ENCODE measurements at regions not wholly inside any gene's neighbourhood (a gene's known extent, or its start where the extent isn't known, plus 50 kb on each side); places are given as distances from the start of the nearest gene placed in this dataset.
"Not testable (repeated sequence)": the region's sequence is repeated elsewhere in the genome, so short reads cannot be mapped to it uniquely, and the experiment has no call there.

GRCh38 chr5:85556464-85556863 lies 1061.3 kb upstream of the COX7C start:
- DNase-seq, result no peak

- DNase-seq, result no peak
Measured at GRCh38 chr5:85576666-85577065, 1041.1 kb upstream of the COX7C start.

- DNase-seq, result not testable (repeated sequence)
Measured at GRCh38 chr5:85587806-85588205, 1029.9 kb upstream of the COX7C start.

- DNase-seq, result not testable (repeated sequence)
Measured at GRCh38 chr5:85588268-85588667, 1029.5 kb upstream of the COX7C start.

GRCh38 chr5:85590764-85591163 lies 1027.0 kb upstream of the COX7C start:
- DNase-seq, result no peak

GRCh38 chr5:85591311-85591710 lies 1026.4 kb upstream of the COX7C start:
- DNase-seq, result no peak

- no peak for DNase-seq
Measured at GRCh38 chr5:85602843-85603242, 1014.9 kb upstream of the COX7C start.

GRCh38 chr5:85604378-85604777 lies 1013.4 kb upstream of the COX7C start:
- no peak for DNase-seq

- no peak for DNase-seq
Measured at GRCh38 chr5:85604786-85605185, 1013.0 kb upstream of the COX7C start.

GRCh38 chr5:85605381-85605780 lies 1012.4 kb upstream of the COX7C start:
- no peak for DNase-seq

- no peak for DNase-seq
Measured at GRCh38 chr5:85614489-85614888, 1003.3 kb upstream of the COX7C start.

- DNase-seq, result no peak
Measured at GRCh38 chr5:85621668-85622067, 996.1 kb upstream of the COX7C start.

GRCh38 chr5:85628153-85628552 lies 989.6 kb upstream of the COX7C start:
- no peak for DNase-seq

GRCh38 chr5:85638495-85639125 lies 979.1 kb upstream of the COX7C start:
- DNase-seq, result not testable (repeated sequence)

GRCh38 chr5:85646036-85646435 lies 971.7 kb upstream of the COX7C start:
- DNase-seq, result no peak

GRCh38 chr5:85646641-85647040 lies 971.1 kb upstream of the COX7C start:
- no peak for DNase-seq

GRCh38 chr5:85647349-85648127 lies 970.2 kb upstream of the COX7C start:
- no peak for DNase-seq

GRCh38 chr5:85648495-85648894 lies 969.2 kb upstream of the COX7C start:
- DNase-seq, result no peak

- no peak for DNase-seq
Measured at GRCh38 chr5:85651731-85652130, 966.0 kb upstream of the COX7C start.

GRCh38 chr5:85654144-85654543 lies 963.6 kb upstream of the COX7C start:
- DNase-seq, result not testable (repeated sequence)

- no peak for DNase-seq
Measured at GRCh38 chr5:85656050-85656449, 961.7 kb upstream of the COX7C start.

- not testable (repeated sequence) for DNase-seq
Measured at GRCh38 chr5:85657328-85657727, 960.4 kb upstream of the COX7C start.

- not testable (repeated sequence) for DNase-seq
Measured at GRCh38 chr5:85662969-85663707, 954.6 kb upstream of the COX7C start.

- peak; percentile 24 for DNase-seq
Measured at GRCh38 chr5:85663708-85664031, 954.1 kb upstream of the COX7C start.
